Endothelial cell of umbilical vein (primary cell): ENCODE measurements at regions not wholly inside any gene's neighbourhood (a gene's known extent, or its start where the extent isn't known, plus 50 kb on each side); places are given as distances from the start of the nearest gene placed in this dataset.

Source experiments
- BruUV-seq: library from RNA; stranded (reverse); fragments of 400-500 nt; replicated peaks from 2 replicates; lab custom pipeline; 2021; lab: Mats Ljungman, UMichigan
- CTCF ChIA-PET: fragments of 300-600, 350-600 bp; sonication (Branson Sonifier 250); formaldehyde crosslinking; loops from one replicate; lab custom pipeline; 2021; ENCODE audit warnings: antibody characterized with exemption, inconsistent platforms; lab: Charles Lee
- POLR2A ChIA-PET: fragments of 300-600, 350-600 bp; sonication (Branson Sonifier 250); formaldehyde crosslinking; loops from one replicate; lab custom pipeline; 2021; ENCODE audit warnings: antibody characterized with exemption, inconsistent platforms; lab: Charles Lee
- DNase-seq: peaks from one replicate; pipeline ENCODE4 v3.0.0-alpha.2; 2011; ENCODE audit warnings: low read depth, low spot score
- FAIRE-seq: peaks from 2 replicates; lab custom pipeline; 2011; peaks lifted over from hg19 to GRCh38; lab: Jason Lieb, UNC
- H2AFZ ChIP-seq: 2 replicates; pipeline ENCODE4 v1.6.0; 2012; ENCODE audit warnings: low read depth, low read length, control low read depth, inconsistent platforms
- H3K27ac ChIP-seq: 2 replicates; pipeline ENCODE4 v1.5.1; 2011; ENCODE audit warnings: low read depth, mild to moderate bottlenecking, control low read depth, low read length, moderate library complexity; ENCODE audit not compliant: insufficient read depth
- H3K27me3 ChIP-seq, 2 experiments: 2 replicates each; pipeline versions ENCODE4 v1.6.0 to v1.6.1; 2011; ENCODE audit warnings: low read length in 2 of 2, mixed read lengths in 1 of 2; ENCODE audit not compliant: control insufficient read depth in 2 of 2, insufficient read depth in 2 of 2
- H3K36me3 ChIP-seq, 2 experiments: 2 replicates in 1 of 2; 3 replicates in 1 of 2; pipeline ENCODE4 v1.5.1; 2011; ENCODE audit warnings: low read length in 2 of 2, mild to moderate bottlenecking in 1 of 2, moderate library complexity in 1 of 2; ENCODE audit not compliant: control insufficient read depth in 2 of 2, insufficient read depth in 2 of 2; ENCODE audit errors: extremely low read depth in 1 of 2
- H3K4me1 ChIP-seq: 3 replicates; pipeline ENCODE4 v1.5.1; 2011; ENCODE audit warnings: mild to moderate bottlenecking, low read length; ENCODE audit not compliant: control insufficient read depth, insufficient read depth; ENCODE audit errors: extremely low read depth
- H3K4me2 ChIP-seq: 2 replicates; pipeline ENCODE4 v1.6.1; 2011; ENCODE audit warnings: low read length, control low read depth, mixed read lengths; ENCODE audit not compliant: insufficient read depth
- H3K4me3 ChIP-seq, 3 experiments: fragments of 200-600 bp in 1 of 3; sonication (generic), shearing (Covaris generic) in 1 of 3; replicated peaks in 1 of 3; 2 replicates each; pipeline ENCODE4 v1.5.1; 2011 to 2016; ENCODE audit warnings: control low read depth in 3 of 3, low read length in 3 of 3, mild to moderate bottlenecking in 2 of 3, inconsistent platforms in 1 of 3, low read depth in 1 of 3, moderate library complexity in 1 of 3; ENCODE audit not compliant: insufficient read depth in 1 of 3
- H3K79me2 ChIP-seq: 2 replicates; pipeline ENCODE4 v1.6.0; 2012; ENCODE audit warnings: low read length, inconsistent platforms; ENCODE audit not compliant: control insufficient read depth, insufficient read depth
- H3K9ac ChIP-seq: replicated peaks from 2 replicates; pipeline ENCODE3; 2011; ENCODE audit warnings: low read length, control low read depth; ENCODE audit not compliant: insufficient read depth; ENCODE audit errors: extremely low read depth
- H3K9me1 ChIP-seq: replicated peaks from 3 replicates; pipeline ENCODE4 v1.6.0; 2011; ENCODE audit warnings: mild to moderate bottlenecking, low read length; ENCODE audit not compliant: control insufficient read depth, insufficient read depth; ENCODE audit errors: extremely low read depth
- H3K9me3 ChIP-seq: replicated peaks from 2 replicates; pipeline ENCODE4 v1.5.1; 2012; ENCODE audit warnings: low read length, inconsistent platforms; ENCODE audit not compliant: control insufficient read depth, insufficient read depth
- H4K20me1 ChIP-seq: replicated peaks from 2 replicates; pipeline ENCODE3; 2011; ENCODE audit warnings: mild to moderate bottlenecking, low read length; ENCODE audit not compliant: control insufficient read depth, insufficient read depth; ENCODE audit errors: extremely low read depth
- CTCF ChIP-seq, 2 donors: IDR thresholded peaks; 1 replicate in 1 of 2; 2 replicates in 1 of 2; pipeline ENCODE4 v1.5.1; 2011; ENCODE audit warnings: low read length in 2 of 2, mild to moderate bottlenecking in 2 of 2, moderate library complexity in 2 of 2, control low read depth in 1 of 2, inconsistent platforms in 1 of 2, low read depth in 1 of 2; ENCODE audit not compliant: insufficient read depth in 1 of 2; ENCODE audit errors: extremely low read depth in 1 of 2
- EZH2 ChIP-seq: IDR thresholded peaks from 2 replicates; pipeline ENCODE4 v1.6.1; 2012; ENCODE audit warnings: borderline replicate concordance, low read depth, mild to moderate bottlenecking, moderate library complexity, low read length, inconsistent platforms; ENCODE audit not compliant: severe bottlenecking
- JUN ChIP-seq: IDR thresholded peaks from 2 replicates; pipeline ENCODE4 v1.6.1; 2011; ENCODE audit warnings: borderline replicate concordance, low read depth; ENCODE audit not compliant: insufficient read length, insufficient read depth
- POLR2AphosphoS5 ChIP-seq: IDR thresholded peaks from 2 replicates; pipeline ENCODE4 v1.6.1; 2012; ENCODE audit warnings: low read depth, mild to moderate bottlenecking, control low read depth, low read length, moderate library complexity; ENCODE audit not compliant: insufficient read depth
- dilution Hi-C: fragments of 300-500 bp; cut with MboI; formaldehyde crosslinking; loops from one replicate; pipeline ENCODE4 v1.15.0; 2019; ENCODE audit warnings: low sequenced_read_pairs; ENCODE audit not compliant: extremely low pct_ligation_motif_present
- intact Hi-C: fragments of 100-400 bp; cut with micrococcal nuclease; formaldehyde crosslinking; loops from one replicate; pipeline ENCODE4 v1.10.0; 2022
- TF ChIP-seq, protein P1 (sequence below): IDR thresholded peaks from 2 replicates; pipeline ENCODE4 v1.6.1; 2011; ENCODE audit not compliant: insufficient read depth, insufficient read length

GRCh38 chr12:83378186-83378727 lies 691.6 kb downstream of the TMTC2 start:
- Histone ChIP-seq H4K20me1 (no peaks in the 10 kb centered on the region), H3K79me2 (no peaks in the 10 kb centered on the region), H3K9ac (no peak overlapping the region), H3K4me3 (no peak overlapping the region), H3K27me3 (no peaks in the 10 kb centered on the region), H3K9me3 (no peaks in the 10 kb centered on the region), H3K36me3 (no peaks in the 10 kb centered on the region), H3K4me1 (no peaks in the 10 kb centered on the region), H3K27ac (no peak overlapping the region), H2AFZ (no peak overlapping the region), H3K4me2 (no peak overlapping the region), H3K9me1 (no peaks in the 10 kb centered on the region)
- FAIRE-seq (no peak), DNase-seq (no peak)
- TF ChIP-seq JUN (no peak), POLR2AphosphoS5 (no peak), EZH2 (no peak), CTCF (IDR thresholded peaks at IDR 0.05; ENCODE audit: extremely low read depth in 1 of 2, insufficient read depth in 1 of 2, low read depth in 1 of 2, low read length in 2 of 2) (no peak)
- TF ChIP-seq, protein P1, sequence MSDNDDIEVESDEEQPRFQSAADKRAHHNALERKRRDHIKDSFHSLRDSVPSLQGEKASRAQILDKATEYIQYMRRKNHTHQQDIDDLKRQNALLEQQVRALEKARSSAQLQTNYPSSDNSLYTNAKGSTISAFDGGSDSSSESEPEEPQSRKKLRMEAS: no peak
- CTCF ChIA-PET: no interaction called here
- dilution Hi-C loops (no loop called here), intact Hi-C loops (no loop called here)
- no TSS peak for BruUV-seq
- POLR2A ChIA-PET: no interaction called here

GRCh38 chr12:83365317-83365716 lies 678.6 kb downstream of the TMTC2 start:
- no peaks in the 10 kb centered on the region for H3K4me1 ChIP-seq
- no peak overlapping the region for H2AFZ ChIP-seq
- H3K36me3 ChIP-seq: no peaks in the 10 kb centered on the region
- no peak for FAIRE-seq
- H3K27me3 ChIP-seq: no peaks in the 10 kb centered on the region
- dilution Hi-C loops (no loop called here), intact Hi-C loops (no loop called here)
- no peak for DNase-seq
- H3K9ac ChIP-seq: no peak overlapping the region
- ChIA-PET POLR2A (no interaction called here), CTCF (no interaction called here)
- H3K4me3 ChIP-seq: no peak overlapping the region
- no TSS peak for BruUV-seq
- H3K9me3 ChIP-seq: no peaks in the 10 kb centered on the region
- no peak overlapping the region for H3K4me2 ChIP-seq
- no peaks in the 10 kb centered on the region for H3K9me1 ChIP-seq
- H3K27ac ChIP-seq: no peak overlapping the region
- H3K79me2 ChIP-seq: no peaks in the 10 kb centered on the region
- H4K20me1 ChIP-seq: no peaks in the 10 kb centered on the region
- TF ChIP-seq CTCF (IDR thresholded peaks at IDR 0.05; ENCODE audit: extremely low read depth in 1 of 2, insufficient read depth in 1 of 2, low read depth in 1 of 2, low read length in 2 of 2) (no peak), EZH2 (no peak), JUN (no peak), POLR2AphosphoS5 (no peak)
- TF ChIP-seq, protein P1: no peak
